ENCODE measurements at regions not wholly inside any gene's neighbourhood (a gene's known extent, or its start where the extent isn't known, plus 50 kb on each side); places are given as distances from the start of the nearest gene placed in this dataset.

- TF ChIP-seq CTCF (conservative IDR thresholded peaks at IDR 0.05), result no peak
- no peak for DNase-seq (ENCODE audit: extremely low spot score, unreplicated experiment)
- Mint-ChIP-seq H3K27me3 (peaks cover 9% of the 10 kb centered on the region), H3K9me3 (no peaks in the 10 kb centered on the region), H3K4me3 (no peak overlapping the region), H3K4me1 (ENCODE audit: unreplicated experiment) (peaks cover 34% of the 10 kb centered on the region), H3K36me3 (no peaks in the 10 kb centered on the region), H3K27ac (no peak overlapping the region)
Observed at GRCh38 chr16:73875996-73876690, 420.5 kb upstream of the PSMD7 start.

- Mint-ChIP-seq H3K4me1 (ENCODE audit: unreplicated experiment) (peaks cover 18% of the 10 kb centered on the region), H3K27me3 (no peaks in the 10 kb centered on the region), H3K27ac (no peak overlapping the region), H3K36me3 (no peaks in the 10 kb centered on the region), H3K4me3 (no peak overlapping the region), H3K9me3 (no peaks in the 10 kb centered on the region)
- DNase-seq (ENCODE audit: extremely low spot score, unreplicated experiment), result no peak
- TF ChIP-seq CTCF (conservative IDR thresholded peaks at IDR 0.05), result no peak
Observed at GRCh38 chr16:73874324-73874723, 422.3 kb upstream of the PSMD7 start.

DNA sequence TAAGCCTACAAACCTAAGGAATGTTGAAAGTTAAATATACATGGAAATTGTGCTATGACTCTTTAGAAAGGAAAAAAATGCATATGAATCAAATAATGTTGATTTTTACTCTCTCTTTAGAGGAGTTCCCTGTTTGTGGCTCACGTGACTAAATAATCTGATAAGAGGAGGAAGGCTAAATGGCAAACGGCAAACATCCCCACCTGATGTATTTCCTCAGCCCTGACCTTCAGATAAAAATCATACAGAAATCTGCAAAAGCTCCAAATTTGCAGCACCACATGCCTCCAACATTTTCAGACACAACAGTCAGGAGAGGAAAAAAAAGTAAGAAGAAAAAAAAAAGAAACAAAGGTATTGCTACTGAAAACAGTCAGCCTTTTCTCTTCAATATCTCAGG is 423.0 kb upstream of the PSMD7 start:
- no peak for DNase-seq (ENCODE audit: extremely low spot score, unreplicated experiment)
- Mint-ChIP-seq H3K9me3 (no peaks in the 10 kb centered on the region), H3K4me3 (no peak overlapping the region), H3K27me3 (no peaks in the 10 kb centered on the region), H3K36me3 (no peaks in the 10 kb centered on the region), H3K4me1 (ENCODE audit: unreplicated experiment) (peaks cover 22% of the 10 kb centered on the region), H3K27ac (no peak overlapping the region)
- TF ChIP-seq CTCF (conservative IDR thresholded peaks at IDR 0.05), result no peak

DNA sequence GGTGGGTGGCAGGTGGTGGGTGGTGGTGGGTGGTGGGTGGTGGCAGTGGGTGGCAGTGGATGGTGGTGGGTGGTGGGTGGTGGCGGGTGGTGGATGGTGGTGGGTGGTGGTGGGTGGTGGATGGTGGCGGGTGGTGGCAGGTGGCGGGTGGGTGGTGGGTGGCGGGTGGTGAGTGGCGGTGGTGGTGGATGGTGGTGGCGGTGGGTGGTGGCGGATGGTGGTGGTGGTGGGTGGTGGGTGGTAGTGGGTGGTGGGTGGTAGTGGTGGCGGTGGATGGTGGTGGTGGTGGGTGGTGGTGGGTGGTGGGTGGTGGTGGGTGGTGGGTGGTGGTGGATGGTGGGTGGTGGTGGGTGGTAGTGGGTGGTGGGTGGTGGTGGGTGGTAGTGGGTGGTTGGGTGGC is 423.8 kb upstream of the PSMD7 start:
- no peaks in the 10 kb centered on the region for H3K36me3 Mint-ChIP-seq
- H3K4me1 Mint-ChIP-seq (ENCODE audit: unreplicated experiment), result peaks cover 22% of the 10 kb centered on the region
- no peaks in the 10 kb centered on the region for H3K27me3 Mint-ChIP-seq
- no peak for DNase-seq (ENCODE audit: extremely low spot score, unreplicated experiment)
- no peak overlapping the region for H3K27ac Mint-ChIP-seq
- no peaks in the 10 kb centered on the region for H3K9me3 Mint-ChIP-seq
- H3K4me3 Mint-ChIP-seq, result no peak overlapping the region
- TF ChIP-seq CTCF (conservative IDR thresholded peaks at IDR 0.05), result no peak

DNA sequence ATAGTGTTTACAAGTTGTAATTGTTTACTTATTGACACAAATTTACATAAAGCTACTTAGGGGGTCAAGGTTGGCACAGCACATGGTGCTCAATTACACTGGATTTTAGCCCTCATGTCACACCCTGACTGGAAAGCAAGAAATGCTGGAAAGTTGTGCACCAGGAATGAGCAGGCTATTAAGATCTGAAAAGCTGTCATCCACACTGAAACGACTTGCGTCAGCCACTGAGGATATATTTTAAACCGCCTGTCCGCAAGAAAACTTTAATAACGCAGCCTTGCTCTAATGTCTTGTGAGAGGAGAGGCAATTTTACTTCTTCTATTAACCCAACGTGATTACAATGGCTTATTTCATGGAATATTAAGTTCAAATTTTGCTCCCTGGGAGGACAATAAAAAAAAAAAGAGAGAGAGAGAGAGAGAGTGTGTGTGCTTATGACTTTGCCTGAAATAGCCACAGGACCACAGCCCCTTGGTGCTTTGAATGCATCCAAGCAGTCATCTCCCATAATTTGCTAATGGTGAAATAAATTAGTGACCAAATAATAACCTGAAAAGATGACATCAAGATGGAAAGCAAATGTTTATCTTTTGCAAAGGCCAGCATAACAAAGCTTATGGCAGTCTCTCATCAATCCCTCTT is 425.4 kb upstream of the PSMD7 start:
- no peak for TF ChIP-seq CTCF (conservative IDR thresholded peaks at IDR 0.05)
- Mint-ChIP-seq H3K36me3 (no peaks in the 10 kb centered on the region), H3K4me1 (ENCODE audit: unreplicated experiment) (peaks cover 22% of the 10 kb centered on the region), H3K4me3 (no peak overlapping the region), H3K9me3 (no peaks in the 10 kb centered on the region), H3K27ac (no peak overlapping the region), H3K27me3 (no peaks in the 10 kb centered on the region)
- DNase-seq (ENCODE audit: extremely low spot score, unreplicated experiment), result no peak
